K562 (cell line): ENCODE measurements at regions not wholly inside any gene's neighbourhood (a gene's known extent, or its start where the extent isn't known, plus 50 kb on each side); places are given as distances from the start of the nearest gene placed in this dataset.

ENCODE experiments used
- BDP1 ChIP-seq: IDR thresholded peaks from 3 replicates; pipeline ENCODE4 v1.6.1; 2011; ENCODE audit not compliant: insufficient read length, insufficient read depth
- CBX3 ChIP-seq, 2 experiments: IDR thresholded peaks; 1 replicate in 1 of 2; 2 replicates in 1 of 2; pipeline ENCODE4 v1.6.1; 2012; ENCODE audit warnings: inconsistent platforms in 2 of 2, low read length in 2 of 2, borderline replicate concordance in 1 of 2, control low read depth in 1 of 2
- CHD1 ChIP-seq: fragments of 200-600 bp; sonication (generic); IDR thresholded peaks from one replicate; pipeline ENCODE4 v1.6.1; 2012; ENCODE audit warnings: mild to moderate bottlenecking, moderate library complexity, low read length, inconsistent platforms
- GABPA ChIP-seq: fragments of 200-800 bp; sonication (Bioruptor generic); conservative IDR thresholded peaks from 2 replicates; pipeline ENCODE4 v1.6.1; 2016; ENCODE audit warnings: low read depth, missing genetic modification characterization, missing compliant biosample characterization
- ILF3 ChIP-seq: fragments of 450-650 bp; IDR thresholded peaks from 2 replicates; pipeline ENCODE4 v1.6.1; 2018; ENCODE audit warnings: antibody characterized with exemption, mild to moderate bottlenecking, moderate library complexity, borderline replicate concordance
- KDM4B ChIP-seq, 2 experiments: fragments of 450-650 bp in 1 of 2; sonication (generic) in 1 of 2; IDR thresholded peaks; 2 replicates each; pipeline ENCODE4 v1.6.1; 2016 to 2017; ENCODE audit warnings: borderline replicate concordance in 2 of 2, antibody characterized with exemption in 1 of 2, low read depth in 1 of 2, mild to moderate bottlenecking in 1 of 2
- KDM5B ChIP-seq: fragments of 200-600 bp; sonication (generic); IDR thresholded peaks from 2 replicates; pipeline ENCODE4 v1.6.1; 2012; ENCODE audit warnings: low read depth, mild to moderate bottlenecking, moderate library complexity, low read length, control low read depth, inconsistent platforms; ENCODE audit not compliant: insufficient replicate concordance
- LEF1 ChIP-seq: fragments of 450-650 bp; IDR thresholded peaks from 2 replicates; pipeline ENCODE4 v1.6.1; 2016; ENCODE audit warnings: mild to moderate bottlenecking
- NCOA6 ChIP-seq: fragments of 450-650 bp; IDR thresholded peaks from 2 replicates; pipeline ENCODE4 v1.6.1; 2017; ENCODE audit warnings: mild to moderate bottlenecking
- OTX1 ChIP-seq: fragments of 450-650 bp; formaldehyde crosslinking; IDR thresholded peaks from 2 replicates; pipeline ENCODE4 v1.4.0; 2022; ENCODE audit warnings: mild to moderate bottlenecking
- RAD21 ChIP-seq, 2 experiments: fragments of 250-450 bp in 1 of 2; fragments of 450-650 bp in 1 of 2; sonication (Bioruptor Pico) in 1 of 2; formaldehyde crosslinking in 1 of 2; IDR thresholded peaks in 1 of 2; conservative IDR thresholded peaks in 1 of 2; 2 replicates each; pipeline versions ENCODE4 v1.4.0 to v1.8.0; 2020 to 2022; ENCODE audit warnings: mild to moderate bottlenecking in 2 of 2, moderate library complexity in 1 of 2
- SNIP1 ChIP-seq: fragments of 450-650 bp; IDR thresholded peaks from 2 replicates; pipeline ENCODE4 v1.7.1; 2017; ENCODE audit warnings: low read depth, mild to moderate bottlenecking
- SUPT5H ChIP-seq: fragments of 450-650 bp; IDR thresholded peaks from 2 replicates; pipeline ENCODE4 v1.6.1; 2016
- ZNF239 ChIP-seq: fragments of 250-450 bp; sonication (Bioruptor Pico); IDR thresholded peaks from 2 replicates; pipeline ENCODE4 v1.4.0; 2020; ENCODE audit warnings: mild to moderate bottlenecking
- ZNF431 ChIP-seq: sonication (generic); formaldehyde crosslinking; IDR thresholded peaks from 2 replicates; pipeline ENCODE4 v1.8.0; 2022; ENCODE audit warnings: mild to moderate bottlenecking, missing genetic modification reagents
- ZNF586 ChIP-seq: fragments of 450-650 bp; formaldehyde crosslinking; conservative IDR thresholded peaks from 2 replicates; pipeline ENCODE4 v1.4.0; 2020; ENCODE audit warnings: mild to moderate bottlenecking, moderate library complexity
- TF ChIP-seq, protein P1 (sequence below): fragments of 450-650 bp; IDR thresholded peaks from 2 replicates; pipeline ENCODE4 v1.7.1; 2018; ENCODE audit warnings: mild to moderate bottlenecking, low read depth; ENCODE audit not compliant: partially characterized antibody
- TF ChIP-seq, protein P2 (sequence below), 2 experiments: fragments of 150-350 bp in 1 of 2; IDR thresholded peaks; 2 replicates each; pipeline ENCODE4 v1.6.1; 2012 to 2016; ENCODE audit warnings: low read depth in 2 of 2, low read length in 2 of 2, mild to moderate bottlenecking in 1 of 2, moderate library complexity in 1 of 2
- TF ChIP-seq, protein P3 (sequence below): fragments of 250-450 bp; sonication (Bioruptor Pico); IDR thresholded peaks from 2 replicates; pipeline ENCODE4 v1.4.0; 2020; ENCODE audit warnings: mild to moderate bottlenecking
- TF ChIP-seq, protein P4 (sequence below): sonication (generic); formaldehyde crosslinking; IDR thresholded peaks from 2 replicates; pipeline ENCODE4 v1.8.1; 2023; ENCODE audit warnings: mild to moderate bottlenecking, missing genetic modification reagents

DNA sequence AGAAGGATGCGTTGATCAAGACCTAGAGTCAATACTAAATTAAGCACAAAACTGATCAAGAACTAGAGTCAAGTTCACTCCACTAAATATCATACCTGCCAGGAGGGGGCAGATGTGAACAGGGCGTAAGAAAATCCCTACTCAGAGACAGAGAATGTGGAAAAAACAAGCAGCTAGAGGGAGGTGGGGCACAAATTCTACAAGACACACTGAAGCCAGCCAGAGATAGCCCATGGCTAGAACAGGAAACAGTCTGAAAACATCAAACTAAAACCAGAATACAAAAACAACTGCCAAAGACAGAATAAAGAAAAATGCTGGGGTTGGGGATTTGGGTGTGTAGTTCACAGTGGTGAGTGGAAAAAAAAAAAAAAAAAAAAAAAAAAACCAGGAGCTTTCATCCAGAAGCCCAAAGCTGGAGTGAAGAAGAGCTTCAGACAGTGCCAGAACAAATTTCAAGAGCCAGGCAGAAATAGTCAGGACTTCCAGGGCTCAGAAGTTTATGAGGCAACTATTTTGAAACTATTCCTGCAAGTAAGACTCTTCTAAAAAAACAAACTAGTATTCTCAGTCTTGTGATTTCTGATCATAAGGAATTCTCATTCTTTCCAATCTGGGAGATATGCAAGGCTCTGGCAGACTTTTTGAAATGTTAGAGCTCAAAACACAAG is 118.3 kb downstream of the CCDC71L start (continued):
- TF ChIP-seq KDM5B (no peak), ZNF239 (no peak), SUPT5H (no peak), SNIP1 (no peak), BDP1 (no peak), CHD1 (no peak), ZNF586 (CRISPR knock-in tag) (no peak), GABPA (tag) (peak; percentile 35; the same call in 1 of the 2 replicates), KDM4B (IDR thresholded peaks at IDR 0.05; ENCODE audit: borderline replicate concordance in 2 of 2, low read depth in 1 of 2) (no peak), ILF3 (no peak), NCOA6 (no peak), OTX1 (CRISPR knock-in tag) (no peak), LEF1 (peak; percentile 68), RAD21 (CRISPR knock-in tag; conservative IDR thresholded peaks at IDR 0.05 in 1 of 2, IDR thresholded peaks at IDR 0.05 in 1 of 2) (peak; percentile 100), ZNF431 (no peak), CBX3 (IDR thresholded peaks at IDR 0.05; ENCODE audit: borderline replicate concordance in 1 of 2, low read length in 2 of 2) (peak in 1 of 2 experiments; percentile 90; a peak in 1 of 3 replicates)
- TF ChIP-seq, protein P1, sequence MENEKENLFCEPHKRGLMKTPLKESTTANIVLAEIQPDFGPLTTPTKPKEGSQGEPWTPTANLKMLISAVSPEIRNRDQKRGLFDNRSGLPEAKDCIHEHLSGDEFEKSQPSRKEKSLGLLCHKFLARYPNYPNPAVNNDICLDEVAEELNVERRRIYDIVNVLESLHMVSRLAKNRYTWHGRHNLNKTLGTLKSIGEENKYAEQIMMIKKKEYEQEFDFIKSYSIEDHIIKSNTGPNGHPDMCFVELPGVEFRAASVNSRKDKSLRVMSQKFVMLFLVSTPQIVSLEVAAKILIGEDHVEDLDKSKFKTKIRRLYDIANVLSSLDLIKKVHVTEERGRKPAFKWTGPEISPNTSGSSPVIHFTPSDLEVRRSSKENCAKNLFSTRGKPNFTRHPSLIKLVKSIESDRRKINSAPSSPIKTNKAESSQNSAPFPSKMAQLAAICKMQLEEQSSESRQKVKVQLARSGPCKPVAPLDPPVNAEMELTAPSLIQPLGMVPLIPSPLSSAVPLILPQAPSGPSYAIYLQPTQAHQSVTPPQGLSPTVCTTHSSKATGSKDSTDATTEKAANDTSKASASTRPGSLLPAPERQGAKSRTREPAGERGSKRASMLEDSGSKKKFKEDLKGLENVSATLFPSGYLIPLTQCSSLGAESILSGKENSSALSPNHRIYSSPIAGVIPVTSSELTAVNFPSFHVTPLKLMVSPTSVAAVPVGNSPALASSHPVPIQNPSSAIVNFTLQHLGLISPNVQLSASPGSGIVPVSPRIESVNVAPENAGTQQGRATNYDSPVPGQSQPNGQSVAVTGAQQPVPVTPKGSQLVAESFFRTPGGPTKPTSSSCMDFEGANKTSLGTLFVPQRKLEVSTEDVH, result peak; percentile 64
- TF ChIP-seq, protein P2, sequence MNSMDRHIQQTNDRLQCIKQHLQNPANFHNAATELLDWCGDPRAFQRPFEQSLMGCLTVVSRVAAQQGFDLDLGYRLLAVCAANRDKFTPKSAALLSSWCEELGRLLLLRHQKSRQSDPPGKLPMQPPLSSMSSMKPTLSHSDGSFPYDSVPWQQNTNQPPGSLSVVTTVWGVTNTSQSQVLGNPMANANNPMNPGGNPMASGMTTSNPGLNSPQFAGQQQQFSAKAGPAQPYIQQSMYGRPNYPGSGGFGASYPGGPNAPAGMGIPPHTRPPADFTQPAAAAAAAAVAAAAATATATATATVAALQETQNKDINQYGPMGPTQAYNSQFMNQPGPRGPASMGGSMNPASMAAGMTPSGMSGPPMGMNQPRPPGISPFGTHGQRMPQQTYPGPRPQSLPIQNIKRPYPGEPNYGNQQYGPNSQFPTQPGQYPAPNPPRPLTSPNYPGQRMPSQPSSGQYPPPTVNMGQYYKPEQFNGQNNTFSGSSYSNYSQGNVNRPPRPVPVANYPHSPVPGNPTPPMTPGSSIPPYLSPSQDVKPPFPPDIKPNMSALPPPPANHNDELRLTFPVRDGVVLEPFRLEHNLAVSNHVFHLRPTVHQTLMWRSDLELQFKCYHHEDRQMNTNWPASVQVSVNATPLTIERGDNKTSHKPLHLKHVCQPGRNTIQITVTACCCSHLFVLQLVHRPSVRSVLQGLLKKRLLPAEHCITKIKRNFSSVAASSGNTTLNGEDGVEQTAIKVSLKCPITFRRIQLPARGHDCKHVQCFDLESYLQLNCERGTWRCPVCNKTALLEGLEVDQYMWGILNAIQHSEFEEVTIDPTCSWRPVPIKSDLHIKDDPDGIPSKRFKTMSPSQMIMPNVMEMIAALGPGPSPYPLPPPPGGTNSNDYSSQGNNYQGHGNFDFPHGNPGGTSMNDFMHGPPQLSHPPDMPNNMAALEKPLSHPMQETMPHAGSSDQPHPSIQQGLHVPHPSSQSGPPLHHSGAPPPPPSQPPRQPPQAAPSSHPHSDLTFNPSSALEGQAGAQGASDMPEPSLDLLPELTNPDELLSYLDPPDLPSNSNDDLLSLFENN (IDR thresholded peaks at IDR 0.05; ENCODE audit: low read depth in 2 of 2, low read length in 2 of 2), result no peak
- TF ChIP-seq, protein P3, sequence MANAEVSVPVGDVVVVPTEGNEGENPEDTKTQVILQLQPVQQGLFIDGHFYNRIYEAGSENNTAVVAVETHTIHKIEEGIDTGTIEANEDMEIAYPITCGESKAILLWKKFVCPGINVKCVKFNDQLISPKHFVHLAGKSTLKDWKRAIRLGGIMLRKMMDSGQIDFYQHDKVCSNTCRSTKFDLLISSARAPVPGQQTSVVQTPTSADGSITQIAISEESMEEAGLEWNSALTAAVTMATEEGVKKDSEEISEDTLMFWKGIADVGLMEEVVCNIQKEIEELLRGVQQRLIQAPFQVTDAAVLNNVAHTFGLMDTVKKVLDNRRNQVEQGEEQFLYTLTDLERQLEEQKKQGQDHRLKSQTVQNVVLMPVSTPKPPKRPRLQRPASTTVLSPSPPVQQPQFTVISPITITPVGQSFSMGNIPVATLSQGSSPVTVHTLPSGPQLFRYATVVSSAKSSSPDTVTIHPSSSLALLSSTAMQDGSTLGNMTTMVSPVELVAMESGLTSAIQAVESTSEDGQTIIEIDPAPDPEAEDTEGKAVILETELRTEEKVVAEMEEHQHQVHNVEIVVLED (CRISPR knock-in tag), result no peak
- TF ChIP-seq, protein P4, sequence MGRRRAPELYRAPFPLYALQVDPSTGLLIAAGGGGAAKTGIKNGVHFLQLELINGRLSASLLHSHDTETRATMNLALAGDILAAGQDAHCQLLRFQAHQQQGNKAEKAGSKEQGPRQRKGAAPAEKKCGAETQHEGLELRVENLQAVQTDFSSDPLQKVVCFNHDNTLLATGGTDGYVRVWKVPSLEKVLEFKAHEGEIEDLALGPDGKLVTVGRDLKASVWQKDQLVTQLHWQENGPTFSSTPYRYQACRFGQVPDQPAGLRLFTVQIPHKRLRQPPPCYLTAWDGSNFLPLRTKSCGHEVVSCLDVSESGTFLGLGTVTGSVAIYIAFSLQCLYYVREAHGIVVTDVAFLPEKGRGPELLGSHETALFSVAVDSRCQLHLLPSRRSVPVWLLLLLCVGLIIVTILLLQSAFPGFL (CRISPR knock-in tag), result no peak
